Testis (tissue), 2 donors: ENCODE measurements at regions not wholly inside any gene's neighbourhood (a gene's known extent, or its start where the extent isn't known, plus 50 kb on each side); places are given as distances from the start of the nearest gene placed in this dataset.

ENCODE experiments used
- CTCF ChIP-seq, 3 experiments: fragments of 450-650 bp in 2 of 3; fragments of 200-600 bp in 1 of 3; sonication (generic) in 1 of 3; IDR thresholded peaks; one replicate each; pipeline ENCODE4 v1.5.1; 2016 to 2019; ENCODE audit warnings: antibody characterized with exemption in 3 of 3, mild to moderate bottlenecking in 2 of 3, moderate library complexity in 1 of 3
- POLR2A ChIP-seq: fragments of 450-650 bp; IDR thresholded peaks from one replicate; pipeline ENCODE4 v1.6.1; 2017; ENCODE audit warnings: antibody characterized with exemption, mild to moderate bottlenecking, moderate library complexity

- no peak for TF ChIP-seq POLR2A
- no peak for TF ChIP-seq CTCF (IDR thresholded peaks at IDR 0.05)
Observed at GRCh38 chr2:8568543-8569302, 113.1 kb upstream of the ID2 start.
